OCI-LY1 (cell line): ENCODE measurements at regions not wholly inside any gene's neighbourhood (a gene's known extent, or its start where the extent isn't known, plus 50 kb on each side); places are given as distances from the start of the nearest gene placed in this dataset.

Experiments
- CTCF ChIP-seq: fragments of 200-600 bp; sonication (generic), shearing (Covaris generic); IDR thresholded peaks from 2 replicates; pipeline ENCODE4 v1.5.1; 2017; ENCODE audit warnings: mild to moderate bottlenecking, antibody characterized with exemption, low read length, moderate library complexity, mixed read lengths
- EZH2 ChIP-seq: fragments of 200-600 bp; sonication (generic), shearing (Covaris generic); IDR thresholded peaks from 2 replicates; pipeline ENCODE4 v1.8.0; 2017; ENCODE audit warnings: borderline replicate concordance, mixed run types, mild to moderate bottlenecking, antibody characterized with exemption, low read length, moderate library complexity, mixed read lengths

GRCh38 chr1:57784356-57784755, 360.5 kb upstream of the DAB1 start:
- no peak for TF ChIP-seq CTCF
- TF ChIP-seq EZH2: no peak
